SK-N-SH (cell line): ENCODE measurements at regions not wholly inside any gene's neighbourhood (a gene's known extent, or its start where the extent isn't known, plus 50 kb on each side); places are given as distances from the start of the nearest gene placed in this dataset.

Experiments
- CTCF ChIA-PET: fragments of 300-600, 350-600 bp; formaldehyde crosslinking; extraction: SDS; loops from one replicate; lab custom pipeline; 2021; lab: Yijun Ruan, JAX
- POLR2A ChIA-PET: fragments of 350-600 bp; sonication (Branson Sonifier 250); formaldehyde crosslinking; extraction: SDS; loops from one replicate; lab custom pipeline; 2020; ENCODE audit warnings: antibody characterized with exemption, inconsistent platforms; lab: Yijun Ruan, JAX
- DNase-seq: peaks from one replicate; pipeline ENCODE4 v3.0.0; 2012
- H2AFZ ChIP-seq: fragments of 200-600 bp; sonication (generic); 2 replicates; pipeline ENCODE4 v1.8.1; 2016; ENCODE audit warnings: antibody characterized with exemption, mild to moderate bottlenecking, low read depth
- H3F3A ChIP-seq: fragments of 200-600 bp; sonication (generic); replicated peaks from 2 replicates; pipeline ENCODE3; 2016; ENCODE audit warnings: antibody characterized with exemption, mild to moderate bottlenecking; ENCODE audit not compliant: insufficient read depth
- H3K27ac ChIP-seq, 2 experiments: fragments of 200-500 bp in 1 of 2; fragments of 200-600 bp in 1 of 2; sonication (Bioruptor generic) in 1 of 2; sonication (generic), shearing (Covaris generic) in 1 of 2; 2 replicates each; pipeline versions ENCODE4 v1.5.1 to v1.6.1; 2014 to 2016; ENCODE audit warnings: low read depth in 2 of 2, inconsistent platforms in 1 of 2, low read length in 1 of 2, mild to moderate bottlenecking in 1 of 2, mixed read lengths in 1 of 2
- H3K27me3 ChIP-seq: fragments of 200-600 bp; sonication (generic), shearing (Covaris generic); 2 replicates; pipeline ENCODE4 v1.6.1; 2016; ENCODE audit warnings: mixed run types; ENCODE audit not compliant: insufficient read depth
- H3K36me3 ChIP-seq, 2 experiments: fragments of 200-500 bp in 1 of 2; fragments of 200-600 bp in 1 of 2; sonication (Bioruptor generic) in 1 of 2; sonication (generic) in 1 of 2; replicated peaks in 1 of 2; 2 replicates each; pipeline versions ENCODE3 to v1.5.1; 2014 to 2016; ENCODE audit warnings: low read length in 1 of 2, mild to moderate bottlenecking in 1 of 2; ENCODE audit not compliant: insufficient read depth in 2 of 2, control insufficient read depth in 1 of 2
- H3K4me1 ChIP-seq, 2 experiments: fragments of 200-500 bp in 1 of 2; fragments of 200-600 bp in 1 of 2; sonication (Bioruptor generic) in 1 of 2; sonication (generic), shearing (Covaris generic) in 1 of 2; 2 replicates each; pipeline versions ENCODE4 v1.5.1 to v1.6.1; 2014 to 2016; ENCODE audit warnings: low read depth in 1 of 2, low read length in 1 of 2, mixed run types in 1 of 2; ENCODE audit not compliant: insufficient read depth in 2 of 2, control insufficient read depth in 1 of 2
- H3K4me2 ChIP-seq: fragments of 200-600 bp; sonication (generic), shearing (Covaris generic); 2 replicates; pipeline ENCODE4 v1.6.1; 2017; ENCODE audit warnings: mixed run types
- H3K4me3 ChIP-seq, 2 experiments: fragments of 200-500 bp in 1 of 2; fragments of 200-600 bp in 1 of 2; sonication (Bioruptor generic) in 1 of 2; sonication (generic), shearing (Covaris generic) in 1 of 2; 2 replicates each; pipeline versions ENCODE4 v1.5.1 to v1.8.1; 2014 to 2016; ENCODE audit warnings: low read depth in 2 of 2, inconsistent platforms in 1 of 2, low read length in 1 of 2, mild to moderate bottlenecking in 1 of 2, mixed read lengths in 1 of 2, moderate library complexity in 1 of 2
- H3K79me2 ChIP-seq: fragments of 200-600 bp; sonication (generic); 2 replicates; pipeline ENCODE4 v1.8.1; 2017; ENCODE audit warnings: mild to moderate bottlenecking; ENCODE audit not compliant: insufficient read depth
- H3K9ac ChIP-seq: fragments of 200-600 bp; sonication (generic); 2 replicates; pipeline ENCODE4 v1.6.1; 2017; ENCODE audit warnings: mixed run types
- H3K9me2 ChIP-seq: fragments of 200-600 bp; sonication (generic); 2 replicates; pipeline ENCODE4 v1.6.1; 2017; ENCODE audit warnings: mixed run types
- H3K9me3 ChIP-seq: fragments of 200-600 bp; sonication (generic); 2 replicates; pipeline ENCODE4 v1.6.1; 2017; ENCODE audit warnings: mixed run types, mild to moderate bottlenecking, moderate library complexity
- H4K20me1 ChIP-seq: fragments of 200-600 bp; sonication (generic); 2 replicates; pipeline ENCODE4 v1.6.1; 2017; ENCODE audit warnings: mild to moderate bottlenecking, mixed run types; ENCODE audit not compliant: insufficient read depth
- CTCF ChIP-seq: fragments of 200-600 bp; sonication (generic); IDR thresholded peaks from 2 replicates; pipeline ENCODE4 v1.6.1; 2017; ENCODE audit warnings: antibody characterized with exemption, mild to moderate bottlenecking, moderate library complexity
- ELF1 ChIP-seq: IDR thresholded peaks from 2 replicates; pipeline ENCODE4 v1.4.0; 2012
- EP300 ChIP-seq, 2 experiments: IDR thresholded peaks; 2 replicates each; pipeline versions ENCODE4 v1.4.0 to v1.6.1; 2012; ENCODE audit warnings: borderline replicate concordance in 1 of 2, low read depth in 1 of 2, low read length in 1 of 2
- FOXJ3 ChIP-seq: sonication (generic); formaldehyde crosslinking; IDR thresholded peaks from 2 replicates; pipeline ENCODE4 v1.5.1; 2020; ENCODE audit warnings: mild to moderate bottlenecking, missing genetic modification reagents
- FOXM1 ChIP-seq: IDR thresholded peaks from 2 replicates; pipeline ENCODE4 v1.4.0; 2012; ENCODE audit warnings: low read depth, mild to moderate bottlenecking
- IRF3 ChIP-seq: fragments of 150-350 bp; IDR thresholded peaks from 2 replicates; pipeline ENCODE4 v1.6.1; 2016; ENCODE audit warnings: mild to moderate bottlenecking, low read depth, low read length
- MEF2A ChIP-seq: IDR thresholded peaks from 2 replicates; pipeline ENCODE4 v1.4.0; 2012; ENCODE audit warnings: low read depth, borderline replicate concordance
- NFIC ChIP-seq: IDR thresholded peaks from 2 replicates; pipeline ENCODE4 v1.4.0; 2012; ENCODE audit warnings: borderline replicate concordance
- NRF1 ChIP-seq: IDR thresholded peaks from 2 replicates; pipeline ENCODE4 v1.6.1; 2012; ENCODE audit warnings: low read depth, mild to moderate bottlenecking, low read length
- POLR2AphosphoS5 ChIP-seq: IDR thresholded peaks from 2 replicates; pipeline ENCODE4 v1.6.1; 2012; ENCODE audit warnings: low read depth, low read length
- RAD21 ChIP-seq: IDR thresholded peaks from 2 replicates; pipeline ENCODE4 v1.6.1; 2012; ENCODE audit warnings: mild to moderate bottlenecking, low read length
- RCOR1 ChIP-seq: fragments of 150-350 bp; IDR thresholded peaks from 2 replicates; pipeline ENCODE4 v1.6.1; 2017; ENCODE audit warnings: antibody characterized with exemption, low read length
- SIN3A ChIP-seq: IDR thresholded peaks from 2 replicates; pipeline ENCODE4 v1.6.1; 2012; ENCODE audit warnings: low read depth, mild to moderate bottlenecking, low read length, moderate library complexity, borderline replicate concordance
- TCF12 ChIP-seq: IDR thresholded peaks from 2 replicates; pipeline ENCODE4 v1.4.0; 2012
- WGBS: methylation state at CpG from one replicate; pipeline ENCODE4 v1.1.6; 2017; ENCODE audit warnings: low lambda C conversion rate; 5-methylcytosine and 5-hydroxymethylcytosine counted together

- Histone ChIP-seq H3K27ac (no peak overlapping the region), H3K4me2 (no peak overlapping the region), H3F3A (no peaks in the 10 kb centered on the region), H3K36me3 (no peaks in the 10 kb centered on the region), H3K79me2 (no peaks in the 10 kb centered on the region), H4K20me1 (no peaks in the 10 kb centered on the region), H3K27me3 (no peaks in the 10 kb centered on the region), H3K9me2 (no peaks in the 10 kb centered on the region), H3K9ac (no peak overlapping the region), H3K4me3 (no peak overlapping the region), H3K4me1 (no peaks in the 10 kb centered on the region)
- 88% methylated on average over 4 of the region's 4 CpGs for WGBS
- ChIA-PET CTCF (interaction anchor here (0.6 kb wide), 1 partner anchor 117 kb away, joined by 3 read pairs; no protein-coding TSS in a partner anchor), POLR2A (no interaction called here)
- TF ChIP-seq MEF2A: no peak
- TF ChIP-seq, all 33 proteins: peak for 0
- DNase-seq: no peak
- Histone ChIP-seq H3K9me3 (no peaks in the 10 kb centered on the region), H2AFZ (no peak overlapping the region)
Measured at GRCh38 chr4:26175905-26176470, 144.8 kb upstream of the RBPJ start.

DNA sequence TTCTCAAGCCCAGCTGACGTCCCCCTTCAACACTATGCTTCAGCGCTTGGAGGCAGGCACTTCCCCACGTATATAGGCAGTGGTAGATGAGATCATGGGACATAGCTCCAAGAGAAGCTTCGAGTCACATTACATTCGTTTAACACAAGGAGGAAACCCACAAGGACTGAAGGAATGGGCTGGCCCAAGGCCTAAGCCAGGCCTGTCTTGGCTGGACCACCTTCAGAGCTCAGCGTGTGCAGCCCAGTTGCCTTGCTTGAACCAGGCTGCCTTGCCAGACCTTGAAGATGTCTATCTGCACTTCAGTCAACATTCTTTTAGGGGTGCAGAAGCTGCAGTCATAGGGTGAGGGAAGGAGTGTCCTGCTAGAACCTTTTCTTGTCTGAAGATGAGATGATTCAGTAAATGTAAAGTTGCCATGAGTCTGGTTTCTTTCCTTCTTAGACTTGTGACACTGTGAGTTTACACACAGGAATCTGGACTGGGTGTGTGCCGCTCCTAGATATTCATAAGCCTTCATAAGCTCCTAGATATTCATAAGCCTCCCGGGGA lies 144.1 kb upstream of the RBPJ start:
- H3K9ac ChIP-seq: no peak overlapping the region
- H3K36me3 ChIP-seq: no peaks in the 10 kb centered on the region
- 71% methylated on average over 8 of the region's 8 CpGs for WGBS
- no peaks in the 10 kb centered on the region for H4K20me1 ChIP-seq
- ChIA-PET CTCF (interaction anchor here (0.6 kb wide), 1 partner anchor 118 kb away, joined by 3 read pairs; no protein-coding TSS in a partner anchor), POLR2A (no interaction called here)
- H3K9me3 ChIP-seq: no peaks in the 10 kb centered on the region
- H3K4me3 ChIP-seq: no peak overlapping the region
- no peaks in the 10 kb centered on the region for H3K9me2 ChIP-seq
- no peaks in the 10 kb centered on the region for H3F3A ChIP-seq
- no peak for TF ChIP-seq MEF2A
- 0 out of 2 replicates have a peak, but pooled peaks have one; percentile 31 for TF ChIP-seq TCF12
- TF ChIP-seq NFIC: 0 out of 2 replicates have a peak, but pooled peaks have one; percentile 9
- TF ChIP-seq EP300 (IDR thresholded peaks at IDR 0.05; ENCODE audit: borderline replicate concordance in 1 of 2, low read depth in 1 of 2, low read length in 1 of 2): no peak
- DNase-seq: no peak
- no peaks in the 10 kb centered on the region for H3K4me1 ChIP-seq
- no peak overlapping the region for H3K27ac ChIP-seq
- H3K4me2 ChIP-seq: no peak overlapping the region
- no peak overlapping the region for H2AFZ ChIP-seq
- no peaks in the 10 kb centered on the region for H3K79me2 ChIP-seq
- H3K27me3 ChIP-seq: no peaks in the 10 kb centered on the region

GRCh38 chr4:26178854-26179253 lies 142.0 kb upstream of the RBPJ start:
- ChIA-PET POLR2A (no interaction called here), CTCF (no interaction called here)
- Histone ChIP-seq H2AFZ (no peak overlapping the region), H3K27ac (no peak overlapping the region), H3K79me2 (no peaks in the 10 kb centered on the region), H3K4me2 (no peak overlapping the region), H3K4me3 (no peak overlapping the region), H3K9me2 (no peaks in the 10 kb centered on the region), H3K9ac (no peak overlapping the region), H3F3A (no peaks in the 10 kb centered on the region), H3K36me3 (no peaks in the 10 kb centered on the region), H3K27me3 (no peaks in the 10 kb centered on the region), H4K20me1 (no peaks in the 10 kb centered on the region), H3K4me1 (0 out of 4 replicates have a peak, but pooled peaks cover 0 to 8% of the 10 kb centered on the region in 2 experiments), H3K9me3 (no peaks in the 10 kb centered on the region)
- WGBS: 78% methylated on average over 6 of the region's 6 CpGs
- no peak for TF ChIP-seq SIN3A
- no peak for TF ChIP-seq FOXJ3 (CRISPR knock-in tag)
- TF ChIP-seq ELF1: no peak
- TF ChIP-seq POLR2AphosphoS5: no peak
- no peak for TF ChIP-seq FOXM1
- TF ChIP-seq RAD21: no peak
- TF ChIP-seq EP300 (IDR thresholded peaks at IDR 0.05; ENCODE audit: borderline replicate concordance in 1 of 2, low read depth in 1 of 2, low read length in 1 of 2): no peak
- TF ChIP-seq IRF3: no peak
- no peak for TF ChIP-seq RCOR1
- no peak for TF ChIP-seq NRF1
- TF ChIP-seq CTCF: no peak
- no peak for DNase-seq
